GM21526 (cell line): ENCODE measurements at regions not wholly inside any gene's neighbourhood (a gene's known extent, or its start where the extent isn't known, plus 50 kb on each side); places are given as distances from the start of the nearest gene placed in this dataset.
"Not testable (repeated sequence)": the region's sequence is repeated elsewhere in the genome, so short reads cannot be mapped to it uniquely, and the experiment has no call there.

ENCODE experiments used
- ATAC-seq: cut with Tn5 transposase; IDR thresholded peaks from one replicate; pipeline ENCODE4 v1.9.1; 2021; ENCODE audit warnings: moderate library complexity; ENCODE audit not compliant: unreplicated experiment, low FRiP score

DNA sequence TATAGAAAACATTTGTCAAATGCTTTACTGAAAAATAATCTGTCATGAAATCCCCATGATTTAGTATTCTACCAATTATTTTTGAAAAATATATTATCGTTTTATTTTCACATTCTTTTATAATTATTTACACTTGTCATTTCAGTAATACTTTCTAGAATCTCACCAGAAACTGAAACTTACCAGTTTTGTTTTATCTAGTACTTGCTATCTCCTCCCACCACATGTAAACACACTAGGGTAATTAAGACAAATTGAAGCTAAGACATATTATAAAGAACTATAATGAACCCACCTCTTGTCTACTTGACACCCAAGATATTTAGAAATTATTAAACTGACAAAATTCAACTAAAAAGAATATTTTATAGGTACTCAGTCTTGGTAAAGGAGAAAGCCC lies 51.5 kb upstream of the GRM3 start:
- peak; percentile 59 for ATAC-seq

DNA sequence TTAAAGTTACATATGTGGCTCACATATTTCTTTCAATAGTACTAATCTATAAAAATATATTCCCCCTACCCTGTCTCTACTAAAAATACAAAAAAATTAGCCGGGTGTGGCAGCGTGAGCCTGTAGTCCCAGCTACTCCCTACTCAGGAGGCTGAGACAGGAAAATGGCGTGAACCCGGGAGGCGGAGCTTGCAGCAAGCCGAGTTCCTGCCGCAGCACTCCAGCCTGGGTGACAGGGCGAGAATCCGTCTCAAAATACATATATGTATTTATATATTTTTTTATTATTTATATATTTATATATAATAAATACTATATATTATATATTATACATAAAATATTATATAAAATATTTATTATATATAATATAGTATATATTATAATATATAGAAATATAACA lies 69.7 kb upstream of the GRM3 start:
- ATAC-seq, result no peak

DNA sequence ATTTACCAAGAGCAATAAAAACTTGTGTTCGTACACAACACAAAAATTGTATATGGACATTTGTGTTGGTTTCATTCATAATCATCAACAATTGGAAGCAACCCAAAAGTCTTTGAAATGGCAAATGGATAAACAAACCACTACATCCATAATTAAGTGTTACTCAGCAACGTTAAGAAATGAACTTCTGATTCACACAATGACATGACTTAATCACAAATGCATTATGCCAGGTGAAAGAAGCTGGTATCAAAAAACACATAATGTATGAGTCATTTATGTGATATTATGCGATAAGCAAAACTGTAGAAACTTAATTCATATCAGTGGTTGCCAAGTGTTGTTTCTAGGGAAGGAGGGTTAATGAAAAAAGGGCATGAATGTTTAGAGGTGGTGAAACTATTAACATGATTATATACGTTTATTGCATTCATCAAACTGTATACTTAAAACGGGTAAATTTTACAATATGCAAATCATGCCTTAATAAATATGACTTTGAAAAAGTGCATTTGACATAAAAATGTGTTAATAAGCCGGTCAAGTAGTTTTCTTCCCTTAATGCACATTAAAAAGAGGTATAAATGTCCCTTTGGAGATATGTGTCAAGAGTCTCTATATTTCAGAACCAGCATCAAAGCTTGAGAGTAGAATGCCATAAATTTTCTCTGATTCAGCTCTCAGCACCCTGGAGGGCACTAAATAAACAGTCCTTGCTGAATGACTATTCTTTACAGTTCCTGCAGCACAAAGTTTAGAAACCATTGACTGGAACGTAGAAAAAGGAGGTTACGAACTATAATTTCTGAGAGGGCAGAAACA lies 84.8 kb upstream of the GRM3 start:
- no peak for ATAC-seq

DNA sequence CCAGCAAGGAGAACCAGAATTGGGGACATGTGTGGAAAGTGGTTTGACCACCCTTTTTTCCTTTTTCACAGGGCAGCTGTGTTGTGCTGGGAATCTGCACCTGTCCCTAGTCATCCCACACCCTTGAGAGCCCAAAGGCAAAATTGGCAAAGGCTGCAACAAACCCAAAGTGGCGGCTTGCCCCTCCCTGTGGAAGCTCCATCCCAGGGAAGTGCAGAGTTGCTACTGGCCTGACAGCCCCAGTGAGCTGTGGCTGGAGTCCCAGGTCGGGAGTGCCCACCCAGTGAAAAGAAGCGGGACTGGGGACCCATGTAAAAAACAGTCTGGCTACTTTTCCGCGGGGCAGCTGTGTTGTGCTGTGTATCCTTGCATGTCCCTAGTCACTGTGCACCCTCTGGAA lies 109.1 kb upstream of the GRM3 start:
- no peak for ATAC-seq

DNA sequence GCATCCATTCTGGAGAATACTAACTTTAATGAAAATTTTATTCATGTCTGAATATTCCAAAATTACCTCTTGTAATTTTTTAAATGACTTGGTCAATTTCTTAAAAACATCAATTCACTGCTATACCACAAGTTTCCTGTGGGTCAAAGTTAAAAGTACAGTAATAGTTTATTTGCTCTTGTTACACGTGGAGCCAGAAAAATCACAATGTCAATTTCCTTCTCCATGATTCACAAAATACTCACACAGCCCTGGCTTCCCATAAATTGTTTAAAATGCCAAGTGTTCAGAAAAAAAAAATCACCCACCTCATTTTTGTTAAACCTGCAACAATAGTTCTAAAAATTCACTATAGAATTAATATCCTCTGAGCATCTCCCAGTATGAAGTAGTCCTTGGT lies 139.5 kb upstream of the GRM3 start:
- ATAC-seq, result no peak

DNA sequence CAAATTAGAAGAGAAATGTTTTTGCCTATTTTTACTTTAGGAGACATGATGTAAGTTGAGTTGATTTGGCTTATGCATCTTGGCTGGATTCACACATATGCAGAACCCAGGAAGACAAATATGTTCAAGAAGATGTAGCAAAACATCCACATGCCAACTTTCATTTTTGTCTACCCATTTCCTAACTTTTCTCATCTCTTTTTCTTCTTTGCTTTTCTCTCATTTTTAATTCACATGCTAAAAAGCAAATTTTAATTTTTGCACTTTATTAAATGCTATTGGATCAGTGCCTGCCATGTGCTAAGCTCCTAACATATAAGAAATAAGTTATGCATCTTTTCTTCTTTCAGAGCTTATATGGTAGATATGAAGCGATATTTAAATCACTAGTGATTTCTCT lies 143.7 kb upstream of the GRM3 start:
- no peak for ATAC-seq

DNA sequence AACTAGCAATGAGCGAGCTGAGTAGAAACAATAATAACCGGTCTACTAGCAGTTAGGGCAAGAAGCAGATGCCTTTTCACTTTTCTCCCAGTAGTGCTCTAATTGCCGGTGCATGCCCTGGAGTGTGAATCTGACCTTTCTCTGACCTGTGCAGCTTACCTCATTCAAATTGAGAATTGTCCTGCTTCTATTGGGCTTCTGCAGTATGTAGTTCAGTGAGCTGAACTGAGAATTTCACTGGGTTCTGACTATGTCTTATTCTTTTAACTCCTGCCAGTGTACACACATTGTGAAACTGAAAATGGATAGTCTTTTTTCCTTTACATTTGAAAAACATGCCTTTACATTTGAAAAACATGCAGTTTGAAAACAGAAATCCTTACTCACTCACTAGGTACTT lies 157.9 kb upstream of the GRM3 start:
- ATAC-seq, result no peak

DNA sequence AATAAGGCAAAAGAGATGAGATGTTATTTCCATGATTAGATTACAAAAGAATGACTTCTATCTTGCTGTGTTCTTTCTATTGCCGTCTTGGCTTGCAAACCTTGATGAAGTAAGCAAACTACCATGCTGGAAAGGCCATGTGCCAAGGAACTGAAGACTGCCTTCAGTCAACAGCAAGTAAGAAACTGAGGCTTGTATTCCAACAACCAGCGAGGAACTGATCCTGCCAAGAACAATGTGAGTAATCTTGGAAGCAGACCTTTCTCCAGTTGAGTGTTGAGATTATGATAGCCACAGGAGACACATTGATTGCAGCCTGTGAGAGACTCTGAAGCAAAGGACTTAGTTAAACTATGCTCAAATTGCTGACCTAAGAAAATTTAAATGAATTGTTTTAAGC lies 164.6 kb upstream of the GRM3 start:
- no peak for ATAC-seq

DNA sequence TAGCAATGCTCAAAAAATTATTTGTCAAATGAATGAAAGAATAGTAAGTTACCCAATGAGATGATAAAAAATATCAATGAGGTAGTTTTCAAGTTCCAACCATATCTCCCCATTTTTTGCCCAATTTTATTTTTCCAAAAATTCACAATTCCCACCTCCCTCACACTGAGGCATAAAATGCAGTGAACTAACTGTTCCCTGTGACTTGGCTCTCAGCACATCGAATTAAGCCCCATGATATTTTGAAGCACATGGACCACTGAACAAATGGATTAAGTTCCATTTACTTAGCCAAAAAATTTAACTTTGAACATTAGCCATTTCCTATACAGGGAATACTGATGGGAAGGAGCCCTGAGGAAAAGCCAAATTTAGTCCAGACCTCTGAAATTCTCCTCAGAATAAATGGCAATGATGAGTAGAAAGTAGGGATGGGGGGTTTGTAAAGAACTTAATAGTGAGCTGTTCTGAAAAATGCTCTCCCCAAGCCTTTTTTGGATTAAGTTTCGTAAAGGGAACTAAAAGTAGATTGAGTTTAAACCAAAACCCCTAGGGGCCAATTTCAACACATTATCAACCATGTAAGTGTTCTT lies 166.3 kb upstream of the GRM3 start:
- no peak for ATAC-seq

DNA sequence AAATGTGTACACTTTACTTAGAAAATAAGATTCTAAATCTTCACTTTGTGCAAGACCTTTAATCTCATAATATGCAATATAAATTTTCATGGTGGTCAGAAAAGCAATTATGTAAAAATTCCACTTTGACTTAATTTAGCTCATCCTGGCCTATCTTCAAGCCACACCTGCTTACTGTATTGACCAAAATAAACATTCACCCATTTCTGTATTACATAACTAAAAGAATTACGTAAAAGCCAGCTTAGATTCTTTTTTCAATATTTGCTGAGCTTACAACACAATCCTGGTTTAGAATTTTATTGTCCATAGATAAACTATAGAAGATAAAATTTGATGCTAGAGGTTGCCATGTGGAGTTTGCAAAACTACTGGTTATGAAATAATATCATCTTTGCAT lies 172.9 kb upstream of the GRM3 start:
- ATAC-seq, result no peak

DNA sequence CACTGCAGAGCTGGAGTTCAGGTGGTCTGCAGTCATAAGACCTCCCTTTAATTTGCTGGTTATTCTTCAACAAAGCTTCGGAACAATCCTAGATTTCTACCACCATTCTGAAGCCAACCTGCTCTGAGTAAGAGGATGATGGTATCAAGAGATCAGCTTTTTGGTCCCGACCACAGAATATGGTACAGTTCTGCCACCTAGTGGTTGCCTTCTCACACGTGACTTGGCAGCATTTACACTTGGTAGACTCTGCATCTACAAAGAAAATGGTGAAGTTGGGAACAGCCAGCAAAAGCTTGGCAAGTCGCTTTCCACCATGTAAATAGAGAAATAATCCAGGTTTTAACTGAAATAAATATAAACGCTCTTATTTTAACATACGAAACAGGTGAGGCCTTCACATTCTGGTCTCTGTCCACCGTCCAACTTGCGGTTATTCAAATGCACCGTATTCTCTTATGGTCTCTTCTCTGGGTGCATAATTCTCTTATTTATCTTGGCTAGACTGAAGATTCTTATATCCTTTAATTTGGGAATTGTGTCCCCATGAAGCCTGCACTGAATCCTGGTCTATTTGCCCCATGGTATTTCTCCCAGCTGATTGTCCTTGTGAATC lies 173.9 kb upstream of the GRM3 start:
- ATAC-seq, result peak; percentile 100

DNA sequence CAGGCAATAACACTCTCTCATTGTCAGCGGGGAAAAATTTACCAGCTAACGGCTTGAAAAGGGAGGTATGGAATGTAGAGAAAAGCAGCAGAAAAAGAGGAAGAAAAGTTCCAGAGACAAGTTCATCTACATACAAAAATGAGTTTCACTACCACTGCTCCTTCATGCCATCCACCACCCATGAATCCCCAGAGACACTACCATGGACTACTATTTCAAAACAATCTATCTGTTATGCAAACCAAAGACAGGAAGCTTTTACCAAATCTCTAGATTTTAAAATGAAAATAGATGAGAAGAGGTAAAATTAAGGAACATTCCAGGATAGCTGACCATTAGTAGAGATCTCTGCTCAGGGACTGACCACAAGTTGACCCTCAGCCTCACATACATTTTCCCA lies 189.0 kb upstream of the GRM3 start:
- ATAC-seq, result no peak

DNA sequence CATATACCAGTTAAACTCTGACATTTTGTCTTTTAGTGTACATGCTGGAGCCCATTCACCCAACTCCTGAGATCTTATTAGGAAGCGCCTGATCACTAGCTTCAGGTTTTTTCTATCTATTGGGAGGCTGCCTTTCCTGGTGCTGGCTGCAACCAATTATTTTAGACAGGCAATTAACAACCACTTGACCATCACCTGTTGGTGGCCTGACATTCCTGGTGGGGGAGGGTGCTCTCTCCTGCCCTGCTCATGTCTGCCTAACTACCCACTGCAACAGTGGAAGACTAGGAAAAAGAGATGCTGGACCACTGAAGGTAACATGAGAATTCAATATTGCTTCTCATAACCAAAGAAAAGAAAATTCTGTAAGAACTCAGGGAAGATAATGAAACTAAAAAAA lies 190.3 kb upstream of the GRM3 start:
- ATAC-seq, result no peak

DNA sequence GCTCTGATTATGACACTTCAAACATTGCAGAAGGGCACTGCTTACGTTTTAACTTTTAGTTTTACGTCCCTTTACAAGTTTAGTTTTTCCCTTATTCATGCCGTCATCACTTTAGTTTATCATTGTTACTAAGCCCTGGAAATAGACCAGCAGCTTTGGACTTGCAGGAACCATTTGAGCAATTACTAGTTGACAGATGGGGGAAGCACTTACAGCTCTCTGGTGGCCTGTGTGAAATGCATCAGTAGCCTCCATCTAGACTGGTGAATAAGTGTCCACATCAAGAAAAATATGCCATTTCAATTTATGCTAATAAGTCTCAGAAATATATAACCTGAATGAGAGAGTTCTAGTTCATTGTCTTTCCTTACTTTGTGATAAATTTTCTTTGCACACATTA lies 194.9 kb upstream of the GRM3 start:
- no peak for ATAC-seq

DNA sequence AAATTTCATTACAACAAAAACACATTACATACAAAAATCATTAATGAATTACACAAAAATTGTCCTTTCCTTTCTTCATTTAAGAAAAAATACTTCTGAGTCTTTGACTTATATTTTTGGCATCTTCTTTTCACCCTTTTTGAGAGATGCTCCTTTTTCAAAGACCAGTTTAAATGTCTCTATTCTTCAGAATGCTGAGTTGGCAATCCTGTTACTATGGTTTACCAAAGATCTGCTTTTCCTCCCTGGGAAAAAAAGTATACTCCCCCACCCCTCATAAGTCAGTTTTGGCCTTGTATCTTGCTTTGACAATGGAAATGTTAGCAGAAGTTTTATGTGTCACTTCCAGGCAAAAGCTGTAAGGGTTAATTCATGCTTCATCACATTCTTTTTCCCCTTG lies 198.4 kb upstream of the GRM3 start:
- ATAC-seq, result no peak

DNA sequence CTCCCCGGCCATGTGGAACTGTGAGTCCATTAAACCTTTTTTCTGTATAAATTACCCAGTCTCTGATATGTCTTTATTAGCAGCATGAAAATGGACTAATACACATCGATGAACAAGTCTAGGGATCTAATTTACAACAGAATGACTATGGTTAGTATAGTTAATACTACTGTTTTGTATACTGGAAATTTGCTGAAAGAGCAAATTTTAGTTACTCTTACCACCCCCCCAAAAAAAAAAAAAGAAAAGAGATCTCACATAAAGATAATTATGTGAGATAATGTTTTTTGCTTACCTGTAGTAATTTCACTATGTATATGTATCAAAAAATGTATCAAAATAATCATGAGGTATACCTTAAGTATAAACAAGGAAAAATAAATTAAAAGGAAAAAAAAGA lies 199.5 kb upstream of the GRM3 start:
- ATAC-seq, result no peak

DNA sequence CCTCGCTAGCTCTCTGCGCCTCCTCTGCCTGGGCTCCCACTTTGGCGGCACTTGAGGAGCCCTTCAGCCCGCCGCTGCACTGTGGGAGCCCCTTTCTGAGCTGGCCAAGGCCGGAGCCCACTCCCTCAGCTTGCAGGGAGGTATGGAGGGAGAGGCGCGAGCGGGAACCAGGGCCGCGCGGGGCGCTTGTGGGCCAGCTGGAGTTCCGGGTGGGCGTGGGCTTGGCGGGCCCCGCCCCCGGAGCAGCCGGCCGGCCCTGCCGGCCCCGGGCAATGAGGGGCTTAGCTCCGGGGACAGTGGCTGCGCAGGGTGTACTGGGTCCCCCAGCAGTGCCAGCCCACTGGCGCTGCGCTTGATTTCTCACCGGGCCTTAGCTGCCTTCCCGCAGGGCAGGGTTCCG lies 203.3 kb upstream of the GRM3 start:
- not testable (repeated sequence) for ATAC-seq

DNA sequence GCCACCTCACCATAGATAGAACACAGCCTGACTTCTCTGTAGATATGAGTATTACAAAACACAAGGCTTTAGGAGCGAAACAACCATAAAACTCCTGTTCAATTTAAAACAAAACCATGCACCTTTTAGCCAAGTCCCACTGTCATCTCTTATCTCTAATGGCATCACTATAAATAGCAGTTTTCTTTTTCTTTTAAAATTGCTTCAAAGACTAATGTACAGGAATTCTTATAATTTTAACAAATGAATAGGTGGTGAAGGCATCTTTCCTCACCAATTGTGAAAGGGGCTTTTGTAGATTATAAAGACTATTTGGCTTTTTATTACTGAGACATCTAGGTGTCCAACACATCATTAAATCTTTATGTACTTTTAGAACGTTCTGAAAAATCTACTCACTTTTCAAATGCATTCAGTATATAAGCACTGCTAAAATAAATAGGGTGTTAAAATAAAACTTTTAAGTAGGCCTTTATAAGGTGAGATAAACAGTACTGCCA lies 205.7 kb upstream of the GRM3 start:
- ATAC-seq, result no peak

DNA sequence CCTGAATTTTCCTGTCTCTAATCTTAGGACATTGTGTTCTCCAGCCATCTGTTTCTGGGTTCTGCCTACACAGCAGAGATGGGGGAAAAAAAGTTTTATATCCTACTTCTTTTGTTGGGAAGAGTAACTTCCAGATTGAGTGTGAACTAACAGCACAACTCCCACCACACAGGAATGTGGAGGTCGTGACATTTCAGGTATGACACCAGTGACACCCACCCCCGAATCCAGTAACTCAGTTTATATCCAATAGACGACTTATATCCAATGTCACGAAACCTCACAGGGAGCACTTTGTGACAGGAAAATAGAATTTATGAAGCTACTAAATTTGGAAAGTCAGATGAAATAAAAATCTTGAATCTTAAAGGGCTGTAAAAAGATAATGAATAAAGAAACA lies 211.9 kb upstream of the GRM3 start:
- ATAC-seq, result no peak

DNA sequence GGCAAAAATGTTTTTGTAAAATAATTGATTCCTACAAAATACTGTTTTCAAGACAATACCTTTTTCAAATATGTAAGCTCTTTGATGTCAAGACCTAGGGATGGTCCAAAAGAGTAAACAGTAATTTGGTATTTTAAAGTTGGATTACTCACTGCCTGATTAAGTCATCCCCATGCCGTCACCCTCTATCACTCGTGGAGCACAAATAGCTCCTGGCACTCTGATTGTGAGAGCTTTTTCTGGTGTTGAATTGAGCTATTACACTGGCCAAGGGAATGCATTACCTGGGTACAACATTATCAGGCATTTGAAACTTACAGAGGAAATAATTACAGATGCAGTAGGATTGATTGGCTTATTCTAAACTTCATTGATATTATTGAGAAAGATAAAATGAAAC lies 231.9 kb upstream of the GRM3 start:
- no peak for ATAC-seq

DNA sequence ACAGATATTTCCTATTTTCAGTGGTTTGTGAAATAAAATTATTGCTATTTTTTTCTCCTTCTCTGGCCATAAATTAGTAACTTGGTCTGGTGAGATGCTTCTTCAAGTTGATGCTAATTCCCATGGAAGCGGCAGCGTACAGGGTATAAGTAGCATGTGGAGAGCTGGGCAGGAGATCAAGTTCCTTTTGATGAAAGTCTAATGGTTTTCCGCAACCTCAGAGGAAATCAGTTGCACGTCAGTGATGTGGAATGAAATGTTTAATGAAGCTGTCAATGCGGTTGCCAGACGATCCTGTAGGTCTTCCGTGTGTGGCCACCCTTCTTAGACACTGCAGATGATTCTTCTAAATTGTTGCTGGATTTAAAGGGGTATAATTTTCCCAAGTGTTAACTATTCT lies 236.4 kb upstream of the GRM3 start:
- no peak for ATAC-seq

DNA sequence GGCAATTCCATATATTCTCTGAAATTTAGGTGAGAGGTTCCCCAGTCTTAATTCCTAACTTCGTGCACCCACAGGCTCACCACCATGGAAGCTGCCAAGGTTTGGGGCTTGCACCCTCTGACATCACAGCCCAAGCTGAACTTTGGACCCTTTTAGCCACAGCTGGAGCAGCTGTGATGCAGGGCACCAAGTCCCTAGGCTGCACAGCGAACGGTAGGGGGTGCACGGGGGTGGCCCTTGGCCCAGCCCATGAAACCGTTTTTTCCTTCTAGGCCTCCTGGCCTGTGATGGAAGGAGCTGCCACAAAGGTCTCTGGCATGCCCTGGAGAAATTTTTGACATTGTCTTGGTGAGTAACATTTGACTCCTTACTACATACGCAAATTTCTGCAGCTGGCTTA lies 251.9 kb upstream of the GRM3 start:
- ATAC-seq, result no peak
